A673 (cell line): ENCODE measurements at regions not wholly inside any gene's neighbourhood (a gene's known extent, or its start where the extent isn't known, plus 50 kb on each side); places are given as distances from the start of the nearest gene placed in this dataset.

Source experiments
- CTCF ChIP-seq: fragments of 300-800, 200-600 bp; sonication (generic); conservative IDR thresholded peaks from 2 replicates; pipeline ENCODE4 v1.5.1; 2017; ENCODE audit warnings: low read depth, mild to moderate bottlenecking, antibody characterized with exemption, low read length, moderate library complexity, mixed read lengths
- EZH2 ChIP-seq: fragments of 200-600 bp; sonication (generic); IDR thresholded peaks from 2 replicates; pipeline ENCODE4 v1.6.1; 2017; ENCODE audit warnings: borderline replicate concordance, low read depth, mild to moderate bottlenecking, mixed read lengths, antibody characterized with exemption, low read length; ENCODE audit not compliant: poor library complexity, severe bottlenecking

GRCh38 chr14:53692451-53692850, 264.2 kb downstream of the BMP4 start:
- TF ChIP-seq EZH2 (no peak), CTCF (no peak)
